ENCODE measurements at regions not wholly inside any gene's neighbourhood (a gene's known extent, or its start where the extent isn't known, plus 50 kb on each side); places are given as distances from the start of the nearest gene placed in this dataset.
"Not testable (repeated sequence)": the region's sequence is repeated elsewhere in the genome, so short reads cannot be mapped to it uniquely, and the experiment has no call there.

DNA sequence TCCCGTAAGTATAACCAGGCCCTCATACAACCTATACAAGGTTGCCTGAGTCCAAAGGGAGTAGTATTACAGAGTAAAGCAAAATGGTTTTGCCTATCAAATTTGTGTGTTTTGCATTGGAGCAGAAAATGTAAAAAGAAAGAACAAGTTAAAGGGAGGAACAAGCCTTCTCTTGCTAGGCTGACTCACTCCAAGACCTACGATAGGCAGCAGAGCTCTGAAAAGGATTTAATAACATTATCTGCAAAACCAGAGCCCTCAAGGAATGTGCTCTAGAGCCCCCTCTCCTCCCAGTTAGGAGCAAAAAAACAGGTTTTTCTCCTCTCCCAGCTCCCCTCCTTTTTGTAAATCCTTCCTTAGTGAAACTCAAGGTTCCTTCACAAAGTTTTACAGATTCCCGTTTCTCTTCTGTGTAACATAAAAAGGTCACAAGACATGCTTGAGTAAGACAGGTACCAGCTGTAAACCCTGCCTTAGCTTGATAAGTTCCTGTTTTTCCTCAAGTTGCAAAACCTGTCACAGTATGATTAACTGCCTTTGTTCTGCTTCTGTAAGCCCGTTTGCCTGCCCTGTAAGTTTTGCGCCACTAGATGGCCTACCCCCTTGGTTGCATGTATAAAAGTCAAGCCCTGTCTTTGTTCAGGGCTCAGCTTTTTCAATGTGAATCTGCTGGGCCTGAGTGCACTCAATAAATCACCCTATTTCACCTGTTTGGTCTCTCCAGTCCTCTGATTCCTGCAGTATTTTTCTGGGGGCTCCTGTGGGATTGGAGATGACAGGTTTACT is 498.2 kb downstream of the KCNA4 start:
- DNase-seq (ENCODE audit: low read depth) = no peak
- H3K4me3 ChIP-seq (ENCODE audit: low read depth, low read length) = no peak overlapping the region

DNA sequence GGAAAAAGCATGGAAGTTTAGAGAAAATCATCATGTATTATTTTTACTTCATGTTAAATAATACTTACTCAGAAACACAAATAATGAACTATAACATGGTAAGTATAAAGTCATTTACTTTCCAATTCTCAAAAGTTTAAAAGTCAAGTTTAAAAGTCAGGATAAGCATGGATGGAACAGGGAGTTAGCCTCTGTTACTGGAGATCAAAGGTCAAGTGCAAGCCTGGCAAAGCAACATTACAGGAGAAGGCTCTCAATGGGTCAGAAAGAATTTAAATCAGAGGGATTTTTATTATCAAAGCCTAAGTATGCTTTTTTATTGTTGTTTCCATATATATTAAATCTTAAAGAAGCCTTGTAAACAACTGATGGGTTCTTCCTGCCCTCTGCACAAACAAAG is 505.4 kb downstream of the KCNA4 start:
- DNase-seq (ENCODE audit: low read depth) = no peak
- no peak overlapping the region for H3K4me3 ChIP-seq (ENCODE audit: low read depth, low read length)

DNA sequence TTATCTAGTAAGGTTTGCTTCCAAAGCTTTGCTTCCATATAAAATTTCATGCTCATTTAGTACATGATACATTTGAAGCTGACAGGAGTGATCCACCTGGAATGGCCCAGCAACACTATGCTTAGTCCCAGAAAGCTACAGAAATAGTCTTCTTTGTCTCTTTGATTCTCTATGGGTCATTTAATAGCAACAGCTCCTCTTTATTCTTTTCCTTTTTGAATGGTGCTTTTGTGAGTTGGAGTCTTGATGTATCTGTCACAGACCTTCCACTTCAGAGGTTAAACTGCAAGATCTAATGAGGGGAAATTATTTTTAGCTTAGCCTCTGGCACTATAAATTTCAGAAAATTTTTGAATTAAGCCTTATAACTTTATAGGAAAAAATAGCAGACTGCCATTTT is 509.5 kb downstream of the KCNA4 start:
- no peak for DNase-seq (ENCODE audit: low read depth)
- H3K4me3 ChIP-seq (ENCODE audit: low read depth, low read length) = no peak overlapping the region

DNA sequence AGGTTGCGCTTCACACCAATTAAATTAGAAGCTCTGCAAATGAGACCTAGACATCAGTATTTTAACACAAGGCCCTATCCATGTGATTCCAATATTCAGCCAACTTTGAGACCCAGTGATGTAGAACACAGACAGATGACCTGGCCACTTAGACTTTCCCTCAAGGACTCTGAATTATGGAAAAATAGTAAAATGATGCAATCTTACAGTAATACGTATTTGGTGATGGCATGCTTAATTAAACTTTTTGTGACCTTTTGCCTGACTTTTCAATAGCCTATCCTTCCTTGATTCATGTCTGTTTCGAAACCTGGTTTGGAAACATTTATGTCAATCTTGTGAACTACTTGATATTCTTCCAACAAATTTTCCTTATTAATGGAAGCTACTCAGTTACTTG is 521.2 kb downstream of the KCNA4 start:
- no peak overlapping the region for H3K4me3 ChIP-seq (ENCODE audit: low read depth, low read length)
- DNase-seq (ENCODE audit: low read depth) = no peak

DNA sequence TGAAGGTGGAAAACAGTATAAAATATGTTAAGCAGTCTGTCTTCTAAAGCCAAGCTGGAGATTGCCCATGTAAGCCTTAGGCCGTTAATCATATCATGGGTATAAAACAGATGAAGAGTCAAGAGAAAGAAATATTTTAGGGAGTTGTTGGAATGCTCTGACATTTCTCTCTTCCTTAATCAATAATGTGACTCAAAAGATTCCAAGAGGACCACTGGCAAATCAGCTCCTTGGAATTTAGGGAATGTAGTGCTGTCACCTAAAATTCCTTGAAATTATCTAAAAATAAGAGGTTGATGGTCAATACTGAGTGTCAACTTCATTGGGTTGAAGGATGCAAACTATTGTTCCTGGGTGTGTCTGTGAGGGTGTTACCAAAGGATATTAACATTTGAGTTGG is 525.9 kb downstream of the KCNA4 start:
- no peak for DNase-seq (ENCODE audit: low read depth)
- no peak overlapping the region for H3K4me3 ChIP-seq (ENCODE audit: low read depth, low read length)

DNA sequence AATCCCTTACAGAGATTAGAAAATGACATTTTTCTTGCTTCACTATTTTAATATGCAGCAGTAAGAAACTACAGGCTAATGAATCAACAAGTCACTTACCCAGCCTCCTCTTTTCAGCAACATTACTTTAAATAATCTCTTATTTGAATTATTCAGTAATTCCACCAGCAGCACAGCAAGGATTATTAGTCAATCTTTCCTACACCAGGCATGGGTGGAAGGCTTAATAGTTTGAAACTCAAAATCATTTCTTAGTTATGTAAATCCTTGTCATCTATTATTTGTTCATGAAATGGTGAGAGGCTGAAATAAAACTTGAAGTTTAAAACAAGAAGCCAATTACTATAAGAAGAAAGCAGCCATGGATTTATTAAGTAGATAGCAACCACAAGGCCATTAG is 530.5 kb downstream of the KCNA4 start:
- no peak overlapping the region for H3K4me3 ChIP-seq (ENCODE audit: low read depth, low read length)
- DNase-seq (ENCODE audit: low read depth) = no peak

DNA sequence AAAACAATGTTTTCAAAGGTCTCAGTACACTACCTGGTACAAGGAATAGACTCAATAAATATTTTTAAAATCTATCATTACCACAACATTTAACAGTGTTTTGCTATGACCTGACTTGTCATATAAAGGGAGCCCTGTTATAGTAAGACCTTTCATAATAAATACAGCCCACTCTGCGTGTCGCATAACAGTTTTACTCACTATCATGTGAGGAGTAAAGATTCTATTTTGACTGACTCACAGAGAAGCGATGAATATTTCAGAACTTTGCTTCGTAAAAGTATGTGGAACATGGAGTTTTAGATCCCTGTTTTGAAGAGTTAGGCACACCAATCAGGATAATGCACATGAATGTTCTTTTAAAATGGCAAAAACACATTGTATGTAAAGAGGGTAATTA is 531.2 kb downstream of the KCNA4 start:
- DNase-seq (ENCODE audit: low read depth) = no peak
- no peak overlapping the region for H3K4me3 ChIP-seq (ENCODE audit: low read depth, low read length)

DNA sequence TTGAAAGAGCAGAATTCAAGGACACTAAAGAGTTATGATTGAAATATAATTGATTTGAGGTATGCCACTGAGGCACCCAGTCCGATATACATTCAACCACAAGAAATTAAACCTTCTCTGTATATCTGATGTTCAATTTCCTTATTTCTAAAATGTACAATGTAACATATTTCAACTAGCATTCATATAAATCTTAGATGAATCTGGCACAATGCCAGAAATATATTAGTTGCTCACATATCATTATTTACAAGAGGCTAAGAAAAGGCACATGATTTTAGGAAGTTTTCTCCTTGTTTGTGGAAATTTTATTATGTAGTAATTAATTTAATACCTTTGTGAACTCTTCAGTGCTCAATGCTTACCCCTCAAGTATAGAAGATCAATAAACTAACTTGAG is 532.3 kb downstream of the KCNA4 start:
- no peak for DNase-seq (ENCODE audit: low read depth)
- H3K4me3 ChIP-seq (ENCODE audit: low read depth, low read length) = no peak overlapping the region

DNA sequence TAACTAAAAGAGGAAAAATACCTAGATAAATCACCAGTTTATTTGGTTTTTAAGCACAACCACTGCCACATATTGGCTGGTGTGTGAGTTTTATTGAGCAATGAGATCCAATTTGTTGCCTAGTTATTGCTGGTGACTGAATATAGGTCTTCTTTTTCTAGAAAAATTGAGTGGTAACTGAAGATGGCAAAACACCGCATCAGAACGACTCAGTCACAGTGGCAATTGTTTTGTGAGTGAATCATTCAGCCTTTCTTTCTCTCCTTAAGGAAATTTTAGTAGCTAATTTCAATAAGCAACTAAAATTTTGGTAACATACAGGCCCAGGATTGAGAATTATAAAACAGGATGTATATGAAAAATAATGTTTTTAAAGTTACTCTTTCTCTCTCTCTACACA is 533.0 kb downstream of the KCNA4 start:
- DNase-seq (ENCODE audit: low read depth) = no peak

DNA sequence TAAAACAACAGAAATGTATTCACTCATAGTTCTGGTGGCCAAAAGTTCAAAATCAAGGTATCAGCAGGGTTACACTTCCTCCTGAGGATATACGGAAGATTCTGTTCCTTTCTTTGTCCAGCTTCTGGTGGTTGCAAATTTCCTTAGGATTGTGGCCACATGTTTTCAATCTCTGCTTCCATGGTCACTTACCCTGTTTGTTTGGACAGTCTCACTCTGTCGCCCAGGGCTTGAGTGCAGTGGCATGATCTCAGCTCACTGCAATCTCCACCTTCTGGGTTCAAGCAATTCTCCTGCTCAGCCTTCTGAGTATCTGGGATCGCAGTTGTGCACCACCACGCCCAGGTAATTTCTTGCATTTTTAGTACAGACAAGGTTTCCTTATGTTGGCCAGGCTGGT is 534.3 kb downstream of the KCNA4 start:
- DNase-seq (ENCODE audit: low read depth) = no peak
- no peak overlapping the region for H3K4me3 ChIP-seq (ENCODE audit: low read depth, low read length)

More for the DNA sequence above, 533.0 kb downstream of the KCNA4 start:
- no peak overlapping the region for H3K4me3 ChIP-seq (ENCODE audit: low read depth, low read length)

DNA sequence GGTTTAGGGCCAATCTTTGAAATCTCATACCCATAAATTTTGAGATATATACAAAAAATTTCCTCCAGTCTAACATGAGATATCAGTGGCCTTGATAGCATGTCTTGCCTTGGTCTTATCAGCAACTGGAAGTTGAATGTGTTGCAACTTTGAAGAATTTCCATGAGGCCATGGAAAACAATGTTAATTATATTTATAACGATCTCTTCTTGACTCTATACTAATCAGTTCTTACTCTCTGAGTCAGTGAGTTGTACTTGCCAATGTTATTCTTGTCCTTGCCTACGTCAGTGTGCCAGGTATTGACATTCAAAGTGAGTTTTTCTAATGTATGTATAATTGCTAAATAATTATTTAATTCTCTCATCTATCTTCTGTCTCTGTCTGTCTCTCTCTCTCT is 535.1 kb downstream of the KCNA4 start:
- no peak for DNase-seq (ENCODE audit: low read depth)
- no peak overlapping the region for H3K4me3 ChIP-seq (ENCODE audit: low read depth, low read length)

DNA sequence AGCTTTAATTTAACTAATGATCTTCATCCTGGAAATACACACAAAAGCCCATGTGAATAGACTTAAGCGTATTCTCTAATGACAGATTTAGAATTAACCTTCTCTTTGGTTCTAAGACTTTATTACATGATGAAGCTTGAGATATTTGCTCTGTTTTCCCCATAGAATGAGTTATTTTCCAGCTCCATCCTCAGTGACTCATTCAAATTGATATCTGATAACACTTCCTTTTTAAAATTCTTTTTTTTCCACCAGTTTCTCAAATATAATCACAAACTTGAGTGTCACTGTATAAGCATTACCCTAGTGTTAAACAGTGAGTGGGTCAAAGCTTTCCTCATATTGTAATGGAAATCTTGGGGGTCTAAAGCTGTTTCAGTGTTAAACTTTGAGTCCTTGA is 535.8 kb downstream of the KCNA4 start:
- no peak overlapping the region for H3K4me3 ChIP-seq (ENCODE audit: low read depth, low read length)
- no peak for DNase-seq (ENCODE audit: low read depth)

DNA sequence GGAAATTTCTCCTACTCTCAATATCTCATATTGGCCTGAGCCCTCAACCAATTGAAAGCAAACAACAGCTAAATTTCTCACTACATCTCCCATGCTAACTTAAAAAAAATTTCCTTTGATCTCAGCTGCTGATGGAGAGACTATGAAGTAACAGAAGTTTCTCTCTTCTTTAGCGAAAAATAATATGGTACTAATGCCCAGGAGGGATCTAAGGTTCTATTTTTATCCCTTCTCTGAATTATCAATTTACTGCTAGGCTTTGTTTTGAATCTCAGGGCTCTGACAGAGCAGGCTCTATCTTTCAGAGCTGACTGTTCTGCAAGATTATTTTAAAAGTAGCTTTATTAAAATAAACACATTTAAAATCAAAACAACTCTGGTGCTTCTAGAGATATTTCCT is 558.6 kb downstream of the KCNA4 start:
- no peak overlapping the region for H3K4me3 ChIP-seq (ENCODE audit: low read depth, low read length)
- no peak for DNase-seq (ENCODE audit: low read depth)

DNA sequence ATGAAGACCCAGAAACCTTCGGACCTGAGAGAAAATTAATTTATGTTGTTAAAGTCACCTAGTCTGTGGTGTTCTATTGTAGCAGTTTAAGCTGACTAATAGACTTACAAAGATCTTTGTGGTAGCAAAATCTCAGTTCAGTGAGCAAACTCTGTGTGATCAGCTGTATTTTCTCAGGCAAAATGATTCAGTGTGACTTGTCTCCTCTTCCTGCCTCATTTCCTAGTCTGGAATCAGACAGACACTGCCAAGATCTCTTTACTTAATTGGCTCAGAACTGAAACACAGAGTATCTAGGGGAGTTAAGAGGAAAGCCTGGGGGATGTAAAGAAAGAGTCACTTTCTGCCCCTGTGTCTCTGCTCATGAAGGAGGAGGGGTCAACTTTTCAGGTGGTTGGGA is 564.7 kb downstream of the KCNA4 start:
- DNase-seq (ENCODE audit: low read depth) = peak; percentile 68
- no peak overlapping the region for H3K4me3 ChIP-seq (ENCODE audit: low read depth, low read length)

DNA sequence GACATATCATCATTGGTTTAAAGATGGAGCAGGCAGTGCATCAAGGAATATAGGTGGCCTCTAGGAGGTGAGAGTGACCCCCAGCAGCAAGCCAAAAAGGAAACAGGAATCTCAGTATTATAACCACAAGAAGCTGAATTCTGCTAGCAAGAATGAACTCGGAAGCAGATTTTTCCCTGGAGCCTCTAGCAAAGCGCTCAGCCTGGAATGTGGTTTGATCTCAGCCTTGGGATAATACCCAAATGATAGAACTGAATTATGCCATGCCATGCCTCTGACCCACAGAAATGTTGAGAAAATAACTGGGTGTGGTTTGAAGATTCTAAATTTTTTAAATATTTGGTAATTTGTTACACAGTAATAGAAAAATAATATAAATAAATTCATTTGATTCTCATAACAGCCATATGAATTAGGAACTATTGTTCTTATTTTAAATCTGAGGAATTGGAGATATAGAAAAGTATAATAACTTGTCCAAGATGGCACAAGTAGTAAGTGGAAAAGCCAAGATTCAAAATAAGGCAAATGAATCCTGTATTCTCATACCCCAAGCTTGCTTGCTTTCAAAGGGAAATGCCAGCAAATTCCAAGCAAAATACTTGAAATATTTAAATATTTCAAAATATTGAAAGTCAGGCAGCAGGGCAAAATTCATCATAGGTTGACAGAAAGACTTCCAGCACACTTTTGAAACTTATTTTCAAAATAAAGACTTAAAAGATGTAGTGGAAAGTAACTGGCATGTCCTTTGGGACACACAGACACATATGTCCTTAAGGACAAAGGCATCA is 567.4 kb downstream of the KCNA4 start:
- H3K4me3 ChIP-seq (ENCODE audit: low read depth, low read length) = no peak overlapping the region
- no peak for DNase-seq (ENCODE audit: low read depth)

DNA sequence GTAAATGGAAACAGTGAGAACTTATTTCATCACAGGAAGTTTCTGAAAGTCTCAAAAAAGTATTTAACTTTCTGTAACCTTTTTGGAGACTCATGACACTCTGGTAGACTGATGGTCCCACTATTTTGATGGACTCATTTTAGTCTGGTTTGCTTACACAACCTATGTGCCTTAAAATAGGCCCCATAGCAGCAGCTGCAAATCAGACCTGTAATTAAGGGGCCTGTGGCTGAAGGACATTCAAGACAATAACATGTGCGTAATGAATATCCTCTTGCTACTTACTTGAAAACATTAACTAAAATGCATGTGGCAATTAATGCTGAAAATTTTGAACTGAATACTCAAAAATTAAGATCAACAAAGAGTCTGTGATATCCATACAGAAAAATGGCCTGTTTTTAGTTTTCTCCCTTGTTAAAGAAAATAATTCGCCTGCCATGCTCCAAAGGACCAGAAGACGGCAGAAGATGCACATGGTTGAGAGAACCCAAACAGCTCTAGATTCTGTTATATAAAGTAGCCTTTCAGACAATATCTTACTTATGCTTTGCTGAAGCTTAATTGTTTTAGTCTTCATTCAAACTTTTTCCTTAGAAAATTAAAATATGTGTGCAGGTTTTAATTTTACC is 568.5 kb downstream of the KCNA4 start:
- peak; percentile 10 for DNase-seq (ENCODE audit: low read depth)

DNA sequence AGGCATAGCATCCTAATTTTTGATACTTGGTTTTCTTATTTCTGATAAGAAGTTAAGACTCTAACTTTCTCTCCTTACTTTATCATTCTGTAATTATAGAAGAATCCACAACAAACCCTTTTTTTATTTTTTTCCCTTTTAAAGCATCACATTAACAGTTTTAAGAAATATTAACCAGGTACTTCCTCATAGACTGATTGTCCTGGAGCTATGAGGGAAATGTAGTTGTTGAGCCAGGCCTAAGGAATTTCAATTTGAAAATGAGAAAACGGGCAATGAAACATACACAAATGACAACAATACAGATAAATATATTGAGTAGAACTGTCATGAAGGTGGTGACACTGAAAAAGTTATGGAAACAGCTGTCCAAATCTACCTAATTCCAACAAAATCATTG is 569.0 kb downstream of the KCNA4 start:
- no peak for DNase-seq (ENCODE audit: low read depth)

More for the DNA sequence above, 568.5 kb downstream of the KCNA4 start:
- no peak overlapping the region for H3K4me3 ChIP-seq (ENCODE audit: low read depth, low read length)

DNA sequence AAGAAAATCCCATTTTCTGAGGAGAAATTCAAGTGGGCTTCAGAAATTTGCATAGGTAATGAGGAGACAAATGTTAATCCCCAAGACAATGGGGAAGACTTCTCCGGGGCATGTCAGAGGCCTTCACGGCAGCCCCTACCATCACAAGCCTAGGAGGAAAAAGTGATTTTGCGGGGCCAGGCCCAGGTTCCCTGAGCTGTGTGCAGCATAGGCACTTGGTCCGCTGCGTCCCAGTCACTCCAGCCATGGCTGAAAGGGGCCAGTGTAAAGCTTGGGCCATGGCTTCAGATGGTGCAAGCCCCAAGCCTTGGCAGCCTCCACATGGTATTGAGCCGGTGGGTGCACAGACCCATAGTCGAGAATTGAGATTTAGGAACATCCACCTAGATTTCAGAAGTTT is 570.7 kb downstream of the KCNA4 start:
- H3K4me3 ChIP-seq (ENCODE audit: low read depth, low read length) = no peak overlapping the region
- DNase-seq (ENCODE audit: low read depth) = no peak

More for the DNA sequence above, 569.0 kb downstream of the KCNA4 start:
- H3K4me3 ChIP-seq (ENCODE audit: low read depth, low read length) = no peak overlapping the region

DNA sequence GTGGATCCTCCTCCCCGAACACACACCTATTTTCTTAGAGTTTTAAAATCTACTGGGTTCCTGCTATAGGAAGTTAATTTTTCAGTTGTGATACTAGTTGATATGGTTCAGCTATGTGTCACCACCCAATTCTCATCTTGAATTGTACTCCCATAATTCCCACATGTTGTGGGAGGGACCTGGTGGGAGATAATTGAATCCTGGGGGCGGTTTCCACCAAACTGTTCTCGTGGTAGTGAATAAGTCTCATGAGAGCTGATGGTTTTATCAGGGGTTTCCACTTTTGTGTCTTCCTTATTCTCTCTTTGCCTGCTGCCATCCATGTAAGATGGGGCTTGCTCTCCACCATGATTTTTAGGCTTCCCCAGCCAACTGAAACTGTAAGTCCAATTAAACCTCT is 571.6 kb downstream of the KCNA4 start:
- not testable (repeated sequence) for H3K4me3 ChIP-seq (ENCODE audit: low read depth, low read length); DNase-seq (ENCODE audit: low read depth)

DNA sequence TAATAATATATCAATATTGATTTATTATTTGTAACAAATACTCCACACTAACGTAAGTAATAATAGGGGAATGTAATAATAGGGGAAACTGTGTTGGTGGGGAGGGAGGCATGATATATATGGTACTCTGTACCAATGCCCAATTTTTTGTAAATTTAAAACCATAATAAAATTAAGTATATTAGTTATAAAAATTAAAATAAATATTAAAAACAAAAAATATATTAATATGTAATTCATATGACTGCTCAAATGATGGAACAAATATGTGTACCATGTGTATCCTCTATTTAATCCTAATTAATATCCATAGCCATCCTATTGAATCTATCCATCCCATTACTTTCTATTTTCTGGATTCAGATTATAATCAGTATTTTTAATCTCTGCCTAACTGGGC is 578.0 kb downstream of the KCNA4 start:
- no peak overlapping the region for H3K4me3 ChIP-seq (ENCODE audit: low read depth, low read length)
- DNase-seq (ENCODE audit: low read depth) = no peak

Data from skeletal muscle cell (primary cell).